Neural progenitor cell (in vitro differentiated cells): ENCODE measurements at regions not wholly inside any gene's neighbourhood (a gene's known extent, or its start where the extent isn't known, plus 50 kb on each side); places are given as distances from the start of the nearest gene placed in this dataset.

ENCODE experiments used
- EZH2 ChIP-seq: fragments of 200-600 bp; sonication (generic); IDR thresholded peaks from 2 replicates; pipeline ENCODE4 v1.6.1; 2017; ENCODE audit warnings: antibody characterized with exemption, mild to moderate bottlenecking, moderate library complexity
- EZH2phosphoT487 ChIP-seq: fragments of 200-600 bp; sonication (generic); IDR thresholded peaks from 2 replicates; pipeline ENCODE4 v1.6.1; 2017; ENCODE audit warnings: antibody characterized with exemption
- TF ChIP-seq, protein P1 (sequence below): fragments of 200-600 bp; sonication (generic); IDR thresholded peaks from 2 replicates; pipeline ENCODE4 v1.5.1; 2017; ENCODE audit warnings: antibody characterized with exemption, mild to moderate bottlenecking

- TF ChIP-seq, protein P1, sequence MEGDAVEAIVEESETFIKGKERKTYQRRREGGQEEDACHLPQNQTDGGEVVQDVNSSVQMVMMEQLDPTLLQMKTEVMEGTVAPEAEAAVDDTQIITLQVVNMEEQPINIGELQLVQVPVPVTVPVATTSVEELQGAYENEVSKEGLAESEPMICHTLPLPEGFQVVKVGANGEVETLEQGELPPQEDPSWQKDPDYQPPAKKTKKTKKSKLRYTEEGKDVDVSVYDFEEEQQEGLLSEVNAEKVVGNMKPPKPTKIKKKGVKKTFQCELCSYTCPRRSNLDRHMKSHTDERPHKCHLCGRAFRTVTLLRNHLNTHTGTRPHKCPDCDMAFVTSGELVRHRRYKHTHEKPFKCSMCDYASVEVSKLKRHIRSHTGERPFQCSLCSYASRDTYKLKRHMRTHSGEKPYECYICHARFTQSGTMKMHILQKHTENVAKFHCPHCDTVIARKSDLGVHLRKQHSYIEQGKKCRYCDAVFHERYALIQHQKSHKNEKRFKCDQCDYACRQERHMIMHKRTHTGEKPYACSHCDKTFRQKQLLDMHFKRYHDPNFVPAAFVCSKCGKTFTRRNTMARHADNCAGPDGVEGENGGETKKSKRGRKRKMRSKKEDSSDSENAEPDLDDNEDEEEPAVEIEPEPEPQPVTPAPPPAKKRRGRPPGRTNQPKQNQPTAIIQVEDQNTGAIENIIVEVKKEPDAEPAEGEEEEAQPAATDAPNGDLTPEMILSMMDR, result no peak
- TF ChIP-seq EZH2 (no peak), EZH2phosphoT487 (no peak)
Observed at GRCh38 chr14:100988011-100988410, 84.5 kb upstream of the RTL1 start.
